GM12878 (cell line): ENCODE measurements at regions not wholly inside any gene's neighbourhood (a gene's known extent, or its start where the extent isn't known, plus 50 kb on each side); places are given as distances from the start of the nearest gene placed in this dataset.

ENCODE experiments used
- ATAC-seq: fragments of 200-7000 bp; cut with Tn5 transposase; 3 replicates; pipeline ENCODE4 v1.9.1; 2020; ENCODE audit warnings: mild to moderate bottlenecking, moderate library complexity
- BruUV-seq: library from RNA; stranded (reverse); fragments of 400-500 nt; replicated peaks from 2 replicates; lab custom pipeline; 2021; lab: Mats Ljungman, UMichigan
- CTCF ChIA-PET: fragments of 300-600 bp; sonication (Branson Sonifier 250); formaldehyde crosslinking; extraction: SDS; loops from one replicate; lab custom pipeline; 2021; ENCODE audit warnings: inconsistent platforms; lab: Yijun Ruan, JAX
- POLR2A ChIA-PET: fragments of 350-600 bp; formaldehyde crosslinking; extraction: SDS; loops from one replicate; lab custom pipeline; 2021; ENCODE audit warnings: inconsistent platforms; lab: Charles Lee
- RAD21 ChIA-PET: fragments of 300-600 bp; sonication (Branson Sonifier 250); formaldehyde crosslinking; loops from one replicate; lab custom pipeline; 2023; ENCODE audit warnings: antibody characterized with exemption; ENCODE audit not compliant: unreplicated experiment; lab: Charles Lee
- SMC1A ChIA-PET: fragments of 300-600 bp; sonication (Branson Sonifier 250); formaldehyde crosslinking; loops from one replicate; lab custom pipeline; 2023; ENCODE audit not compliant: unreplicated experiment, uncharacterized antibody; lab: Charles Lee
- DNase-seq: peaks from one replicate; pipeline ENCODE4 v3.0.0-alpha.2; 2011; ENCODE audit warnings: low read depth, low spot score
- FAIRE-seq: peaks from 3 replicates; lab custom pipeline; 2011; peaks lifted over from hg19 to GRCh38; lab: Jason Lieb, UNC
- H2AFZ ChIP-seq: 2 replicates; pipeline ENCODE4 v1.6.0; 2011; ENCODE audit warnings: low read depth, low read length, control low read depth; ENCODE audit not compliant: control insufficient read depth
- H3K27ac ChIP-seq: 2 replicates; pipeline ENCODE4 v1.5.1; 2011; ENCODE audit warnings: control low read depth; ENCODE audit not compliant: control insufficient read depth, insufficient read depth
- H3K27me3 ChIP-seq, 2 experiments: replicated peaks in 1 of 2; 2 replicates each; pipeline versions ENCODE4 v1.6.0 to v1.6.1; 2011; ENCODE audit warnings: low read length in 1 of 2; ENCODE audit not compliant: control insufficient read depth in 2 of 2, insufficient read depth in 2 of 2
- H3K36me3 ChIP-seq, 2 experiments: 2 replicates each; pipeline ENCODE4 v1.5.1; 2011; ENCODE audit warnings: low read length in 1 of 2; ENCODE audit not compliant: control insufficient read depth in 2 of 2, insufficient read depth in 2 of 2
- H3K4me1 ChIP-seq: 2 replicates; pipeline ENCODE4 v1.6.1; 2011; ENCODE audit warnings: mild to moderate bottlenecking, low read length, moderate library complexity, mixed read lengths; ENCODE audit not compliant: control insufficient read depth, insufficient read depth
- H3K4me2 ChIP-seq: 2 replicates; pipeline ENCODE4 v1.6.0; 2011; ENCODE audit warnings: control low read depth; ENCODE audit not compliant: control insufficient read depth, insufficient read depth
- H3K4me3 ChIP-seq: fragments of 200-600 bp; sonication (generic); 2 replicates; pipeline ENCODE4 v1.5.1; 2016
- H3K79me2 ChIP-seq: 2 replicates; pipeline ENCODE4 v1.6.0; 2011; ENCODE audit warnings: low read length; ENCODE audit not compliant: control insufficient read depth, insufficient read depth
- H3K9ac ChIP-seq: 2 replicates; pipeline ENCODE4 v1.8.0; 2011; ENCODE audit warnings: low read length, control low read depth, mixed read lengths; ENCODE audit not compliant: control insufficient read depth, insufficient read depth
- H3K9me3 ChIP-seq: replicated peaks from 3 replicates; pipeline ENCODE4 v1.5.1; 2011; ENCODE audit warnings: mild to moderate bottlenecking, low read length; ENCODE audit not compliant: control insufficient read depth, insufficient read depth
- H4K20me1 ChIP-seq: 2 replicates; pipeline ENCODE4 v1.6.0; 2011; ENCODE audit not compliant: control insufficient read depth, insufficient read depth
- ATF3 ChIP-seq: IDR thresholded peaks from 2 replicates; pipeline ENCODE4 v1.6.1; 2011; ENCODE audit warnings: low read depth, mild to moderate bottlenecking, low read length, moderate library complexity, borderline replicate concordance; ENCODE audit errors: extremely low read depth
- CBFB ChIP-seq: IDR thresholded peaks from 2 replicates; pipeline ENCODE4 v1.6.1; 2016; ENCODE audit warnings: antibody characterized with exemption, low read depth
- CREB1 ChIP-seq: IDR thresholded peaks from 2 replicates; pipeline ENCODE4 v1.6.1; 2012; ENCODE audit warnings: low read depth, mild to moderate bottlenecking, inconsistent platforms
- E2F8 ChIP-seq: fragments of 450-650 bp; IDR thresholded peaks from 2 replicates; pipeline ENCODE4 v1.6.1; 2018; ENCODE audit warnings: mild to moderate bottlenecking, low read depth, moderate library complexity; ENCODE audit not compliant: partially characterized antibody
- E4F1 ChIP-seq: fragments of 450-650 bp; IDR thresholded peaks from 2 replicates; pipeline ENCODE4 v1.6.1; 2018; ENCODE audit warnings: borderline replicate concordance, mild to moderate bottlenecking; ENCODE audit not compliant: partially characterized antibody
- MEF2A ChIP-seq: IDR thresholded peaks from 2 replicates; pipeline ENCODE4 v1.6.1; 2011; ENCODE audit warnings: low read depth, mild to moderate bottlenecking, low read length, moderate library complexity; ENCODE audit not compliant: insufficient read depth
- NKRF ChIP-seq: fragments of 450-650 bp; conservative IDR thresholded peaks from 2 replicates; pipeline ENCODE4 v1.6.1; 2017; ENCODE audit warnings: mild to moderate bottlenecking, moderate library complexity
- PKNOX1 ChIP-seq: fragments of 450-650 bp; IDR thresholded peaks from 2 replicates; pipeline ENCODE4 v1.6.1; 2016; ENCODE audit warnings: mild to moderate bottlenecking
- PML ChIP-seq: IDR thresholded peaks from 2 replicates; pipeline ENCODE4 v1.6.1; 2012; ENCODE audit warnings: low read length, inconsistent platforms
- RUNX3 ChIP-seq: IDR thresholded peaks from 2 replicates; pipeline ENCODE4 v1.6.1; 2012; ENCODE audit warnings: low read length, inconsistent platforms
- ZNF592 ChIP-seq: fragments of 450-650 bp; IDR thresholded peaks from 2 replicates; pipeline ENCODE4 v1.6.1; 2017; ENCODE audit warnings: mild to moderate bottlenecking, moderate library complexity
- WGBS: methylation state at CpG from one replicate; pipeline ENCODE4 v1.1.6; 2016; ENCODE audit warnings: low lambda C conversion rate; ENCODE audit not compliant: insufficient replicate concordance, insufficient coverage; ENCODE audit errors: missing lambda C conversion rate; 5-methylcytosine and 5-hydroxymethylcytosine counted together
- in situ Hi-C: fragments of 300-500 bp; cut with MboI; formaldehyde crosslinking; loops from 9 replicates; pipeline ENCODE4 v1.14.3; 2018; ENCODE audit warnings: mixed read lengths
- intact Hi-C: fragments of 100-400 bp; cut with micrococcal nuclease; formaldehyde crosslinking; loops from one replicate; pipeline ENCODE4 v1.14.2; 2022; ENCODE audit not compliant: unreplicated experiment

GRCh38 chr3:175861916-175862315 is 1002.8 kb downstream of the NAALADL2 start:
- no peak overlapping the region for H3K4me2 ChIP-seq
- H3K27me3 ChIP-seq = no peaks in the 10 kb centered on the region
- H3K79me2 ChIP-seq = no peaks in the 10 kb centered on the region
- H2AFZ ChIP-seq = no peak overlapping the region
- FAIRE-seq (no peak), ATAC-seq (no peak), DNase-seq (no peak)
- intact Hi-C loops = no loop called here
- in situ Hi-C loops = no loop called here
- no peak overlapping the region for H3K9ac ChIP-seq
- POLR2A ChIA-PET = no interaction called here
- no TSS peak for BruUV-seq
- CTCF ChIA-PET = no interaction called here
- no peak overlapping the region for H3K4me3 ChIP-seq
- H3K9me3 ChIP-seq = no peaks in the 10 kb centered on the region
- SMC1A ChIA-PET = no interaction called here
- 5% methylated on average over 4 of the region's 4 CpGs for WGBS
- no peaks in the 10 kb centered on the region for H3K36me3 ChIP-seq
- RAD21 ChIA-PET = no interaction called here
- no peaks in the 10 kb centered on the region for H3K4me1 ChIP-seq
- H3K27ac ChIP-seq = no peak overlapping the region
- H4K20me1 ChIP-seq = no peaks in the 10 kb centered on the region
- TF ChIP-seq ZNF592 (no peak), ATF3 (no peak), E2F8 (no peak), E4F1 (no peak), PKNOX1 (no peak), PML (no peak), MEF2A (no peak), CBFB (no peak), CREB1 (no peak), RUNX3 (no peak), NKRF (no peak)
